GM19239 (cell line): ENCODE measurements at regions not wholly inside any gene's neighbourhood (a gene's known extent, or its start where the extent isn't known, plus 50 kb on each side); places are given as distances from the start of the nearest gene placed in this dataset.
"Not testable (repeated sequence)": the region's sequence is repeated elsewhere in the genome, so short reads cannot be mapped to it uniquely, and the experiment has no call there.

Experiments used
- DNase-seq: peaks from one replicate; pipeline ENCODE4 v3.0.0; 2011; ENCODE audit warnings: low spot score; ENCODE audit not compliant: insufficient read length
- FAIRE-seq: peaks from 2 replicates; lab custom pipeline; 2011; peaks lifted over from hg19 to GRCh38; lab: Jason Lieb, UNC

DNA sequence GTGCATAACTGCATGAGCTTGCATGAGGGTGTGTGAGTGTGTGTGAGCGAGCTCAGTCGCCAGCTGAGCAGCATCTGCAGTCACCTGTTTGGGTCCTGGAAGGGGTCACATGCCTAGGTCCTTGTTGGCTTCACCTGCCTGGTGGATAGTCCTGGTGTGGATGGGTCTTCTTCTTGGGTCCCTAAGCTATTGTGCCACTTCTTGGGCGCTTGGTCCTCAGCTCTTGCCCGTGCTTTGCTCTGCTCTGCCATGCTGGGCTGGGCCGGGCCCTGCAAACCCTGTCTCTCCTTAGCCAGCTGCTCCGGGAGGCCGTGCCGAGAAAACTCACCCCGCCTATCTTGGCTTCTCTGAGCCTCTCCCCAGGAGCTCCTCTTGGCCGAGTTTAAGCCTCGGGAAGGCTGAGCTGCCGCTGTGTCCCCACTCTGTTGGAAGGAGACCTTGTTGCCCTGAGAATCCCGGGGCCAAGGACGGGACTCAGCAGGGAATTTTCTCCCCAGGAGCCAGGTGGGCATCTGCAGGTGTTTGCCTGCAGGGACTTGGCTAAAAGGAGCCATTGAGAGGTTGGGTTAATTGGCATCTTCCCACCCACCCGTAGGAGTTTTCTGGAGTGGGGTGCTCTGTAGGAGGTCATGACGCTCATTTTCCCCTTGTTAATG lies 300.8 kb downstream of the NDUFA10 start:
- DNase-seq (no peak), FAIRE-seq (no peak)

DNA sequence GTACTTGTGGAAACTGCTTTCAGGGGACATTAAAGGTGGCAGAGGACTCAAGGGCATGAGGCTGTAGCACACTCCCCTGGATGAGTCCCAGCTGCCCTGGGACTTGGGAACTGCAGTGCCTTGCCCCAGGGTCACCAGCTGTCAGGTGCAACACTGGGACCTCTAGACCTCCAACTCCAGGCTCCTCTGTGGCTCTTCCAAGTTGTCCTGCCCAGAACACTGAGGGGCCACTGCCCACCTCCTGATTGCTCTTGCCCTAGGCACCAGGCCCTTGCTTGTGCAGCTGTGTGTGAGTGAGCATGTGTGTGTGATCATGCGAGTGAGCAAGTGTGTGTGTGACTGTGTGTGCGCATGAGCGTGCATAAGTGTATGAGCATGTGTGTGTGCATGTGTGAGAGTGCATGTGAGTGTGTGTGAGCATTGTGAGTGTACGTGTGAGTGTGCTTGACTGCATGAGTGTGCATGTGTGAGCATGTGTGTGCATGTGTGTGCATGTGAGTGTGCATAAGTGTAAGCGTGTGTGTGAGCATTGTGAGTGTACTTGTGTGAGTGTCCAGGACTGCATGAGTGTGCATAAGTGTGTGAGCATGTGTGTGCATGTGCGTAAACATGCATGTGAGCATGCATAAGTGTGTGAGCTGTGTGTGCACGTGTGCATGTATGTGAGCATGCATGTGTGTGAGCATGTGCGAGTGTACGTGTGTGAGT lies 301.5 kb downstream of the NDUFA10 start:
- FAIRE-seq (no peak), DNase-seq (no peak)

DNA sequence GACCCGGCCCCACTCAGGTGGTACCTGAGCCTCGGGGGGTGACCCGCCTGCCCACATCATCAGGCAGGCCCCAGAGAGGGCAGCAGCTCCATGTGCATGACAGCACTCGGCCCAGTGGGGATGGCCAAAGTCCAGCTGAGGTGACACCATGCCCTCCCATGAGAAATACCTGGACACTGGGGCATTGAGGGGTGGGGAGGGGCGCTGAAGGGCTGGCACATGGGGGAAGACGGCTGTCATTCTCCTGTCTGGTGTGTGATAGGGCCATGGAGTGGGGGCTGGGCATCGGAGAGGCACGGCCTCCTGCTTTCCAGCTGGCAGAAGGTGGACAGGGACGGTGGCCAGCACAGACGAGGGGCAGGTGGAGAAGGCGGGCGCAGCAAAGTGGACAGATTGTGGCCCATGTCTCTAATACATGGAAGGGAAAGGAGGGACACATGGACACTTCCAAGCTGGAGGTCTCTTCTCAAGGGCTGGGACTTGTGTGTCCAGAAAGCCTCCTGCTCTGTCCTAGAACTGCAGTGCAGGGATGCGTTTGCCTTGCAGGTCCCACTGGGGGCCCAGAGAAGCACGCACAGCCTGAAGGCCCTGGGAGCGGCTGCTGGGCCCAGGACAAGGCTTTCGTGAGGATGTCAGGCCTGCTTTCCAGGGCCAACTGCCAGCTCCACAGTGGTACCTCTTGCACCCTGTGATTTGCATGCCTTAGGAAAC lies 302.2 kb downstream of the NDUFA10 start:
- no peak for FAIRE-seq
- DNase-seq = no peak

DNA sequence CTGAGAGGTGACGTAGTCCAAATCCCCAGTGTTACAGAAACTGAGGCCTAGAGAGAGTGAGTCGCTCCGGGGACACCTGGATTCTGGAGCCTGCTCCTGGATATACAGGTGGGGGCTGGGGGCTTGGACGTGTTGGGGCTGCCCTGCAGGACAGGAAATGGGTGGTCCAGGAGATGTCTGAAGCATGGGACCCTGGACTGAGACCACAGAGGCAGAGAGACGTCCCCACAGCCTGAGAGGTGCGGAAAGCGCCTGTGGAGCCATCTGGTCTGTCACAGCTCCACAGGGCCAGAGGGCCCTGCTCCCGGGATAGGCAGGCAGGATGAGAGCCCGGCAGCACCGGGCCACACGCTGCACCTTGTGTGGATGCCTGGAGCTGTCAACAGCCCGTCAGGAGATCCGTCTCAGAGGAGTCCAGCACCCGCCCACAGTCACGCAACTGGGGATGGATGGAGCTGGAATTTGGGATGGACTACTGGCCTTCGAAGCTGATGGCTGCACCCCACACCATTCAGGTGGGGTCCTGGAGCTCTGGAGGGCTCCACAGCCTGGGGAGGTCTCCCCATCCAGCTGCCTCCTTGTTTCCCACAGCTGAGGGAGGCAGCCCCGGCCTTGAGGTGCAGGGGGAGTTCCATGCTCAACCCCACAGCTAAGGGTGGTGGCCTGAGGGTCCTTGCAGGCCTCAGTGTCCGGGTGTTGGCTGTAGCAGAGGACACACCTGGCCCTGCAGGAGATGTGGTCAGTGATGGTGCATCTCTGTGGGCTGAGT lies 303.0 kb downstream of the NDUFA10 start:
- FAIRE-seq = no peak
- DNase-seq = no peak

DNA sequence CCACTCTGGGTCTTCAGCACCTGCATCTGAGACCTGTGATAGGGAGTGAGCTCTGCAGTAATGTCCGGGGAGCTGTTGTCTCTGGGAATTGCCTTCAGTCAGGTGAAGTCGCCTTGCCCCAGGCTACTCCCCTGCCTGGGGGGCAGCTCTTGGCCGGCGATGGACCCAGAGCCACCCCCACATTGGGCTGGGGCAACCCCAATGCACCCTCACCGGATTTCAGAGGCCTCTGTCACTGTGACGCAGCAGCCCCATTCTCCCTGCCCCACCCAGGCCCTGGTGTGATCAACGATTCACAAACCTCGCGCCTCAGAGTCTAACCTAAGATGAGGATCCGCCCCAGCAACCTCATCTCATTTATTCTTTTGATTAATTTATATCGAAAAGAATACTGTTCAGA lies 303.6 kb downstream of the NDUFA10 start:
- DNase-seq (no peak), FAIRE-seq (no peak)

DNA sequence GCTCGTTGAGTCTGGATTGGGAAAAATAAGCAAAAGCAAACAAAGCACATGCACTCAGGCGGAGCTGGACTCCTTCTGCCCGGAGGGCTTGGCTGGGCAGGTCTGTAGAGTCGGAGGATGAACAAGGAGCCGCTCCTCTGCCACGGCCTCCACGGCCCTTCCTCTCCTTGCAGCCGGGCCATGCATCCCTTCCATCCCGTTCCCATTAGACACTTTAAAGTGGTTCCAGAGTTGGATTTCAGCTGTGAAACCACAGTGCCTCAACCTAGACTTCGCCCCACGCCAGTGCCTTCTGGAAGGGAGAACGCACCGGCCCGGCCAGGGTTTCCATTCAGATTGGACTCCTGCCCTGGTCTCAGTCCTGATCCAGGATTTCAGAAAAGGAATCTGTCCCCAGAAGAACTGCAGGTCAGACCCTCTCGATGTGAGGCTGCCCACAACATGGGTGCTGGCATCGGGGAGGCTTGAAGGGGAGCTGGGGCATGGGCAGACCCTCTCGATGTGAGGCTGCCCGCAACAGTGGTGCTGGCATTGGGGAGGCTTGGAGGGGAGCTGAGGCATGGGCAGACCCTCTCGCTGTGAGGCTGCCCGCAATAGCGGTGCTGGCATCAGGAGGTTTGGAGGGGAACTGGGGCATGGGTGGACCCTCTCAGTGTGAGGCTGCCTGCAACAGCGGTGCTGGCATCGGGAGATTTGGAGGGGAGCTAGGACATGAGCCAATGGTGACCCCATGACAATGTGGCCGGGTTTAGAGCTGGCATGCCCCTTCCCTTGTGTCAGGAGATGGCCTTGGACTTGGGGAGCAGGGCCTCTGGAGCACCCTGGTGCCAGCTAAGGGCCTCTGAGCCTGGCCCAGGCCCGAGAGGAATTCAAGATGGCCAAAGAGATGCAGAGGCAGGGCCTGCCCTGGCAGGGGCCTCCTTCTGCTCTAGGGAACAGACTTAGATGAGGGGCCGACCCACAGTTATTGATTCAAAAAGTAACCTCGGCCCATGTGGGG lies 304.5 kb downstream of the NDUFA10 start:
- no peak for FAIRE-seq
- no peak for DNase-seq

DNA sequence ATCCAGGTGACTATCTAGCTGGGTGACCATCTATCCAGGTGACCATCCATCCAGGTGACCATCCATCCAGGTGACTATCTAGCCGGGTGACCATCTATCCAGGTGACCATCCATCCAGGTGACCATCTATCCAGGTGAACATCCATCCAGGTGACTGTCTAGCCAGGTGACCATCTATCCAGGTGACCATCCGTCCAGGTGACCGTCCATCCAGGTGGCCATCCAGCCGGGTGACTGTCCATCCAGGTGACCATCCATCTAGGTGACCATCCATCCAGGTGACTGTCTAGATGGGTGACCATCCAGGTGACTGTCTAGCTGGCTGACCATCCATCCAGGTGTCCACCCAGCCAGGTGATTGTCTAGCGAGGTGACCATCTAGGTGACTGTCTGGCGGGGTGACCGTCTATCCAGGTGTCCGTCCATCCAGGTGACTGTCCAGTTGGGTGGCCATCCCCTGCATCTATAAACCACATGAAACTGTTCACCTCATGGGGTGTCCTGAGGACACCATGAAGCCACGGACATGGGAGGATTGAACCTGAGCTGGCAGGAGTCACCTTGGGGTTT lies 305.3 kb downstream of the NDUFA10 start:
- FAIRE-seq (no peak), DNase-seq (no peak)

DNA sequence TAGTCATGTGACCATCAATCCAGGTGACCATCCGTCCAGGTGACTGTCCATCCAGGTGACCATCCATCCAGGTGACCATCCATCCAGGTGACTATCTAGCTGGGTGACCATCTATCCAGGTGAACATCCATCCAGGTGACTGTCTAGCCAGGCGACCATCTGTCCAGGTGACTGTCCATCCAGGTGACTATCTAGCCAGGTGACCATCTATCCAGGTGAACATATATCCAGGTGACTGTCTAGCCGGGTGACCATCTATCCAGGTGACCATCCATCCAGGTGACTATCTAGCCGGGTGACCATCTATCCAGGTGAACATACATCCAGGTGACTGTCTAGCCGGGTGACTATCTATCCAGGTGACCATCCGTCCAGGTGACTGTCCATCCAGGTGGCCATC lies 306.2 kb downstream of the NDUFA10 start:
- not testable (repeated sequence) for DNase-seq, FAIRE-seq

DNA sequence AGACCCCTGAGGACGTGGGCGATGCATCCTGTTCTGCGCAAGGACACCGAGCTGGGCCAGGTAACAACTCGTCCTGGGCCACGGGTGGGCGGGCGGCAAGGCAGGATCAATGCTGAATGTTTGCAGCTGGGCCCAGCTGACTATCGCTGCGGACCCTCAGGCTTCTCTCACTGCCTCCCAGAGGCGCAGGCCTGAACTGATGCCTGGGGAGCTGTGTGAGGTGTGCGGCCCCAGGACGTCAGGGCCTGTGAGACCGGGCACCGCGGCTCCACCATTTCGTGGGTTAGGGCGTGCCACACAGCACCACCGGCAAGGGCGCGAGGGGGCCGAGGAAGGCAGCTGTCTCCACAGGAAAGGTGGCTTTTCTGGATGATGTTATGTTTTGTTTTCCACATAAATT lies 307.4 kb downstream of the NDUFA10 start:
- FAIRE-seq (no peak), DNase-seq (no peak)

DNA sequence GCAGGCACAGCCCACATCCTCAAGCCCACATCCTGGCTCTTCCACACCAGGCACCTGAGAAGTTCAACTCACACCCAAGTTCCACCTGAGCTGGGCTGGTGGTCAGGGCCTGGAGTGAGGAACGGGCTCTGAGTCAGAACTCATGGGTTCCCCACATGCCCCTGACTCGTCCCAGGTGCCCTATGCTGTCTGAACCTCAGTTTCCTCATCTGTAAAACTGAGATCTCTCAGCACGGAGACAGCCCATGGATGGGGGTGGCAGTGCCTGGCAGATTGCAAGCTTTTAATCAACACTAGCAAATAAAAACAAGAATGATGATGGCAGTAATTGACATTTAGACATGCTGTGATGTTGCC lies 307.8 kb downstream of the NDUFA10 start:
- FAIRE-seq (no peak), DNase-seq (no peak)

DNA sequence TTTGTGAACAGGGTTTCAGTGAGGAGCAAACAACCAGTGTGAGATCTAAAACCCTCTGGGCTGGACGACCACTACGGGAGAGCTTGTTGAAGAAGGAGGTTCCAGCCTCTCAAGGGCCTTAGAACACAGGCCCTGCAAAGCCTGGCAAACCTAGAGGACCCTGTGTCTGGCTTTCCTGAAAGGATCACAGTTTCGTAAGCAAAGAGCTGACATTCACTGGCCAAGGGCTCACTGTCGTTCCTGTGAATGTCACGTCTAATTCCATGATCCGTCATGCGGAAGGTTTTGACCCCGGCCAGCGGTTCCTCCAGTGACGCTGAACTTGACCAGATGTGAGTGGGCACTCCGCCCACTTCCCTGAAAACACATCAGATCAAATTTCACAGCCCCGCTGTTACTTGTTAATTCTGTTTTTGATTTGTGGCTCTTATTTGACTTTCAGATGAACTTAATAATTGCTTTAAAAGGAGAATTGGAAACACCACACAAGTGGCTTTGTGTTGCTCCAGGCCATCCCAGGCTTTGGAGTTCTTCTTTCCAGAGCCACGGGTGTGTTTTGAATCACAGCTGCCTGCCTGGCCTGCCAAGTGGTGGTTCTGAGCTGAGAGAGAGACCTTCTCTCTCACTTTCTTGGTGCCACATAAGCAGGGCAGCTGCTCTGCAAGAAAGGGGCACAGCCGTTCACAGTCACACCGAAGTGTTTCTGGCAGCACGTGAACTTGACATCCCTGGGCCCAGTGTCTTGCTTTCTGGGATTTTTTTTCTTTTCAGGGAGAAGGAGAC lies 308.4 kb downstream of the NDUFA10 start:
- no peak for FAIRE-seq
- no peak for DNase-seq

DNA sequence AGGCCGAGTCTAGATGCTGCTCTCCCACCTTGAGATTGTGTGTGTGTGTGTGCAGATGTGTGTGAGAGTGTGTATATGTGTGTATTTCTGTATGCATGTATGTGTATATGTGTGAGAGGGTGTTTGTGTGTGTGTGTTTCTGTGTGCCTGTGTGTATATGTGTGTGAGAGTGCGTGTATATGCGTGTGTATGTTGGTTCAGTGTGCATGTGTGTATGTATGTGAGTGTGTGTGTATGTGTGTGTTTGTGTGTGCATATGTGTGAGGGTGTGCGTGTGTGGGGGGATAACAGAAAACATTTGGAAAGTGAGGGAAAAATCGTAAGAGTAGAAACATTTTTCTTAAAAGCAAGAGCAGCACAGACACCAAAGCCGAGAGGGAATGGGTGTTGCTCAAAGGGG lies 309.1 kb downstream of the NDUFA10 start:
- FAIRE-seq = no peak

DNA sequence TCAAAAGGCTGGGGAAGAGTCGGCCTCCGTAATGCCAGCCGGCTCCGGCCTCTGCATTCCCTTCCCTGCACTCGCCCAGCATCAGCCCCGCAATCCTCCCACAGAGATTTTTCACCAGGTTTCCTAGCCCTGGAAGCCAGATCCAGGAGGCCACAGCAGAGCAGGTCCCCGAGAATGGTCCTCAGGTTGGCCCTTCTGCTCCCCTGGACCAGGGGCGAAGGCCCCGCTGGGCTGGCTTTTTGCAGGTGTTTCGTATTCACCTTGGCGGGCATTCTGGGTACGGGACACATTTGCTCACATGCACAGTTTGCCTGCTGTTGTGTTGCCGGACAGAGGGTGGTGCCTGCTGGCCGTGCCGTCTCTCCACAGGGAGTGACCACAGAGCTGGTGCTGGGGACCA lies 309.5 kb downstream of the NDUFA10 start:
- no peak for FAIRE-seq
- DNase-seq = no peak

More for the DNA sequence above, 309.1 kb downstream of the NDUFA10 start:
- DNase-seq = no peak

DNA sequence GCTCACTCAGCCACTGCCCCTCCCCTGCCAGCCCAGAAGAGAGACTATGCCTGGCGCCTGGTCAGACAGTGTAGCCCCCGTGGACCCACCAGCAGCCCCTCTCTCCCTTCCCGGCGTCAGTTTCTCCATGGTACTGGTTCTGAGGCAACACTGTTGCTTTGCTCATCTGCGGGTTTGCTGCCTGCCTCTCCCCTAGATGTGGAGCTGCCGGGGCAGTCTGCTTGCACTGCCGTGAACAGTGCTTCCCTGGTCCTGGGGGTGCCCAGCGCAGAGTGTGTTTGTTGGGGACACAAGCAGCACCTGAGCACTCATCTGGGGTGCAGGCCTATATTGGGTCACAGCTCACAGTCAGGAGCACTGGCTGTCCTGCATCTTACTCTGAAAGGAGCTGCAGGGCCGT lies 309.9 kb downstream of the NDUFA10 start:
- DNase-seq (no peak), FAIRE-seq (no peak)

DNA sequence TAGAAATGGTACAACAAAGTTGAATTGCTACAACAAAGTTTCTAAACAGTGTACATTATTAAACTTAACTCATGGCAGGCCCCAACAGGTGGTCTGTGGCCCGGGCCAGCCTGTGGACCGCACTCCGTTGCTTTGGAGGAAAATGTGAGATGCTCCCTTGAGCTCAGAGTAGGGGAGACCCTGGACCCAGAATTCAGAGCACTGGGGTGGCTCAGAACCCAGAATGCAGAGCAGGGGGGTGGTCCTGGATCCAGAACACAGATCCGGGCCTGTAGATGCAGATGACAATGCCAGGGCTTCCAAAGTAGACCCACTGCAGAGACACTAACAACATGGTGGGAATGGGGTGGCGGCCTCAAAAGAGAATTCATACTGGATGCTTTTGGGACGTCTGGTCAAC lies 311.0 kb downstream of the NDUFA10 start:
- DNase-seq = no peak
- no peak for FAIRE-seq

DNA sequence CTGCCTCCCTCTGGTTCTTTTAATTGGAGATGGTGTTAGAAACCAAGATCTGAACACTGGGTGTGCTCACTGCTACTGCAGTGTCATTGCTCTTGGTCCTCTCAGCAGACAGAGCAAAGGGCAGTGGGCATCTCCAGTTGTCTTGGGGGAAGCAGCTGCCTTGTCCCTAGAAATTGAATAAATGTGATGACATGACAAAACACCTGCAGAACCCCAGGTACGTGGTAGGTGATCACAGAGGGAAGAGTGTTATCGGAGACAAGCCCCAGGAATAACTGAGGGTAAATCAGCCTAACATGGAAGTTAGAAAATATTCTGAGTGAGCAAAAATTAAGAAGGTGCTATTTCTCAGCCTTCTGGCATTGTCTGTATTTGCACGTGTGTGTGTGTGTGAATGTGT lies 311.9 kb upstream of the HDAC4 start:
- FAIRE-seq (no peak), DNase-seq (no peak)

DNA sequence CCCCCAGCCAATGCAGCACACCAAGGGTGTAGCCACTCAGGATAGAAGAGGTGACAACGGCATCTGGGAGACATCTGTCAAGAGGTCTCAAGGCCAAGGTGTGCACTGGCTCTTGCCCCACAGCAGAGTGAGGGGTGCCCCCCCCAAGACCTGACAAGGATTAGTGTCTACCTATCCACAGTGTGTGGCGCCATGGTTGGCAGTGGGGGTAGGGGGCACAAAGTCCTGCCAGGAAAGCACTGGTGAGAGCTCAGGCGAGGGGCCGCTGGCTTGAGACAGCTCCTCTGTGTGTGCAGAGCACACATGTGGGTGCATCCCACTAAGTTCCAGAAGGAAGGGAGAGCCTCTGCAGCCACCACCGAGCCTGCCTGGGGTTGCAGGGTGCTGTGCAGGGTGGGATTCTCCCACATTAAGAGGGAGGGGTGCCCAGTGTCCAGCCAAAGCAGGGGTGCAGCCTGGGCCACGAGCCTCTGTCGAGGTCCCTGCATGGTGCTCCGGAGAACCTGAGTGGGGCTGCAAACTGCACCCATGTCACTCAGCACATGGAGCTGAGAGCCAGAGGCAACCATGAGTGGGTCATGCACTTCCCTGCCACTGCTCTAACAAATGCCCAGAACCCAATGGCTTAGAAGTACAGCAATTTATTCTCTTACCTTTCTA lies 311.2 kb upstream of the HDAC4 start:
- no peak for DNase-seq
- no peak for FAIRE-seq
